ENCODE measurements at regions not wholly inside any gene's neighbourhood (a gene's known extent, or its start where the extent isn't known, plus 50 kb on each side); places are given as distances from the start of the nearest gene placed in this dataset.

DNA sequence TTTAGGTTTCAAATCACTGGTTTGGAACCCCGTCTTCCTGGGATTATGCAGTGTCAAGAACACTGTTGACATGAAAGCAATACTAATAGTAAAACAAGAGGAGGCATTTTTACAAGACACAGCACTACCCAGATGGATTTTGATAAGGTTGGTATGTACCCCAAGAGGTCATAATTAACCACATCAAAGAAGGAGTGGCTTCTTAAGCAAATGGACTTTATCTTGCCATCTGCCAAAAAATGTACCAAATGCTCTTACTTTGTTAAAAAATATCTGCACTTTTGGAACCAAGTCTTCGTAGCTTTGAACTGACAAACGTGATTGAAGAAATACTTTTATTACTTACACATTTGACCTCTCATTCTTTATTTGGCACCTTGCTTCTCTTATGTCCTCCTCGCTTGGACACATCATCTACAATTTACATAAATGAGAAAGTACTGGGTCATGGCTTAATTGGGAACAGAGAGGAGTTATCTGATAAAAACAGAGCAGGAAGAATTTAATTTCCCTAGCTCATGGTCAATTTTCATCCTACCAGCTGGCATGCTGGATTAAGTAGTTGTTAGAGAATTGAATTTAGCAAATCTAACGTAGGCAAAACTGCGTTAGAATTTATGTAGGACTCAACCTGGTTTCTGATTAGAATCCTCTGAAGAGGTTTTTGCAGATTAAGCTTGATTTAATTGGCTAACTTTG lies 54.5 kb upstream of the PRICKLE1 start:
- no peak for DNase-seq

DNA sequence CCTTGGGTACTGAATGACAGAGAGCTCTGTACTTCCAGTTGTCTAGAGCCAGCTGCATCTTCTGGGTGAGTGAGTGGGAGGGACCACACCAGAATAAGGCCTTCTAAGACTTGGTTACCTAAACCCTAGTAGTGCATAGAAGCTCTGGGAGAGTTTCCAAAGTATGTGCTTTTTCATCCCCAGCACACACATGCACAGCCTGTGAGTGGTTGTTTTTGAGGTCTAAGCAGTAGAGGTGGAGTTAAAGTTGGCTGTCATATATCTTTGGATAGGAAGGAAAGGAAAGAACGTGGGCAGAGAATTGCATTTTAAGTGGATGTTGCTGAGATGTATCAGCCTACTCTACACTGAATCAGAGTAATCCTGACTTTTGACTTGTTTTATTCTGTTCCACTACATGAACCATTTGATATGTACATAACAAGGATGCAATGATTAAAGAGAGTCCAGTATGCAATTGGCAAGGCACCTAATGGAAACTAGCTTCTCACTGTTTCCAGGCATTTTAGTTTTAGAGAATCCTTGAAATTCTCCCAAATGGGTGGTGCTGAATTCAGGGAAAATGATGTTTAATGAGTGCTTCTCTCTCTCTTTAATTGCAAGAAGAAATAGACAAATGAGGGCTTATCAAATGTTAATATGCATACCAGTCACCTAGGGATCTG lies 51.8 kb upstream of the PRICKLE1 start:
- DNase-seq = no peak

DNA sequence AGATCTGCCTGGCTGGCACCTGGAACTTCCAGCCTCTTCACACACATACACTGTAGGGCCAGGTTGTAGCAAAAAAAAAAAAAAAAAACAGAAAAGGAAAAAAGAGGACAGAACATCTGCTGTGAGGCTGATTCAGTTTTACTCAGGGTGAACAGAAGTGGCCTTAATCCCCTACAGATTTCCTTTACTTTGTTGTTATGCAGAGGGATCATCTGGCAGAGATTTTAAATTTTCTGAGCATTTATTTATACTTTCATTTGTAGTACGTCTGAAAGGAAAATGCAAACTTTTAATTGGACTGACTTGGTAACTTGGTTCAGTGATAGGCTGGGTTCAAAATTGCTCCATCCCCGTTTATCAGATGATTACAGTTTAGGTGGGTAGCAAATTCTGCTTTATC lies 50.8 kb upstream of the PRICKLE1 start:
- no peak for DNase-seq

DNA sequence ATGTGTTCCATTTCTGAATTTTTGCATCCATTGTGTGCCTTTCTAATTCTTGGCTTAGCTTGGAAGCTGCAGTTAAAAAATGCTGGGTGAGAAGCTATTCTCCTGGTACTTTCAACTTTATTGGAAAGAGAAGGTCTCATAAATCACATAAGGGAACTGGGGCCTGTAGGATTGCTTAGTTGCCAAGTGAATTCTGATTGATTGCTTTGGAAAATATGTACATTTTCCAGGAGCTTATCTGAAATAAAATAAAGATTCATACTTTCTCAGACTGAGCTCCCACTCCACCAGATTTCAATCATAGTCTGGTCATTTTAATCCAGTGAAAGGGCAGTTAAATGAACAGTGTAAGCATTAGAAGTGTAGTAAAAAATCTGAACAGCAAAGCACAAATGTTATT lies 50.0 kb upstream of the PRICKLE1 start:
- DNase-seq = no peak
